GM12891 (cell line): ENCODE measurements at regions not wholly inside any gene's neighbourhood (a gene's known extent, or its start where the extent isn't known, plus 50 kb on each side); places are given as distances from the start of the nearest gene placed in this dataset.

ENCODE experiments used
- PAX5 ChIP-seq: IDR thresholded peaks from 2 replicates; pipeline ENCODE4 v1.6.1; 2011; ENCODE audit warnings: low read length, moderate library complexity, mild to moderate bottlenecking; ENCODE audit not compliant: insufficient read depth, severe bottlenecking
- POLR2A ChIP-seq: IDR thresholded peaks from 2 replicates; pipeline ENCODE4 v1.6.1; 2011; ENCODE audit warnings: low read depth, low read length, control low read depth
- POLR2AphosphoS5 ChIP-seq: IDR thresholded peaks from 2 replicates; pipeline ENCODE4 v1.6.1; 2011; ENCODE audit warnings: low read depth, low read length, control low read depth
- POU2F2 ChIP-seq: IDR thresholded peaks from 2 replicates; pipeline ENCODE4 v1.6.1; 2011; ENCODE audit warnings: low read depth, mild to moderate bottlenecking, control low read depth, low read length, moderate library complexity
- SPI1 ChIP-seq: IDR thresholded peaks from 2 replicates; pipeline ENCODE4 v1.6.1; 2011; ENCODE audit warnings: low read depth, low read length, control low read depth
- TAF1 ChIP-seq: IDR thresholded peaks from 2 replicates; pipeline ENCODE4 v1.6.1; 2011; ENCODE audit warnings: low read depth, low read length, control low read depth

GRCh38 chr14:85987292-85987691, 457.3 kb downstream of the FLRT2 start:
- TF ChIP-seq TAF1 (no peak), POLR2A (no peak), POLR2AphosphoS5 (no peak), SPI1 (no peak), PAX5 (no peak), POU2F2 (no peak)
